GM10266 (cell line): ENCODE measurements at regions not wholly inside any gene's neighbourhood (a gene's known extent, or its start where the extent isn't known, plus 50 kb on each side); places are given as distances from the start of the nearest gene placed in this dataset.

ENCODE experiments used
- DNase-seq: peaks from one replicate; pipeline ENCODE4 v3.0.0; 2012; ENCODE audit errors: extremely low spot score
- TF ChIP-seq, protein P1 (sequence below): IDR thresholded peaks from 2 replicates; pipeline ENCODE4 v1.5.1; 2012; ENCODE audit warnings: mild to moderate bottlenecking, low read depth; ENCODE audit not compliant: control insufficient read depth, insufficient read depth; ENCODE audit errors: missing control alignments

DNA sequence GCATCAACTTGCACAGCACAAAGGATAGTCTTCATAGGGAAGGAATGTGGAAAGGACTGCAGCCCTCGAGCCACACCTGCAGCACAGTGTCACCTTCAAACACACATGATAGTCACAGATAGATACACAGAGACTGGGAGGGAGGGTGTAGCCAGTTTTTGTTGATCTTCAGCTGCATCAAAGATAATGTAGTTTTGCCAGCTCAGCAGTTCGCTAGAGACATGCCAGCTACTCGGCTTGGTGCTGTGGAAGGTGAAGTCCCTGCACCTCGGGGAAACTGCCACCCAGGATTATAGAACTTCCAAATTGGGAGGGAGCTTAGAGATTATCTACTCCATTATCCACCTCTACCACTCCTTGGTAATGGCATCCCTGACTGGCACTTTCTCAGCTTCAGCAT is 92.9 kb upstream of the PAK3 start:
- TF ChIP-seq, protein P1, sequence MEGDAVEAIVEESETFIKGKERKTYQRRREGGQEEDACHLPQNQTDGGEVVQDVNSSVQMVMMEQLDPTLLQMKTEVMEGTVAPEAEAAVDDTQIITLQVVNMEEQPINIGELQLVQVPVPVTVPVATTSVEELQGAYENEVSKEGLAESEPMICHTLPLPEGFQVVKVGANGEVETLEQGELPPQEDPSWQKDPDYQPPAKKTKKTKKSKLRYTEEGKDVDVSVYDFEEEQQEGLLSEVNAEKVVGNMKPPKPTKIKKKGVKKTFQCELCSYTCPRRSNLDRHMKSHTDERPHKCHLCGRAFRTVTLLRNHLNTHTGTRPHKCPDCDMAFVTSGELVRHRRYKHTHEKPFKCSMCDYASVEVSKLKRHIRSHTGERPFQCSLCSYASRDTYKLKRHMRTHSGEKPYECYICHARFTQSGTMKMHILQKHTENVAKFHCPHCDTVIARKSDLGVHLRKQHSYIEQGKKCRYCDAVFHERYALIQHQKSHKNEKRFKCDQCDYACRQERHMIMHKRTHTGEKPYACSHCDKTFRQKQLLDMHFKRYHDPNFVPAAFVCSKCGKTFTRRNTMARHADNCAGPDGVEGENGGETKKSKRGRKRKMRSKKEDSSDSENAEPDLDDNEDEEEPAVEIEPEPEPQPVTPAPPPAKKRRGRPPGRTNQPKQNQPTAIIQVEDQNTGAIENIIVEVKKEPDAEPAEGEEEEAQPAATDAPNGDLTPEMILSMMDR: no peak
- no peak for DNase-seq

DNA sequence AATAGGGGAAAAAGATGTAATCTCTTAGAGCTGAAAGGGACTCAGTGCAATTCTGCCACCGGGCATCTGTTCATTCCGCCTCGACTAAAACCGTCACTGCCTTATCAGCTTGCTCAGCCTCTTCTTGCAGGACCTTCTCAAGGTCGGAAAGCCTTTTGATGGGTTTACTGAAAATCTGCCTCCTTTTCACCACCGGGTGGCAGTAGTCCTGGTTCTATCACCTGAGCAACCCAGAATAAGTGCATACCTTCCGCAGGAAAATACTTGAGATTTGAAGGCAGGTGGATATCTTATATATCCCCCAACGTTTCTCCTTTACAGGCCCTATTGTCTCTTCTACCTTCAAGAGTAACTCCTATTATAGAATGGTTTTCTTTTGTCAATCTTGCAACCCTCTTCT is 103.4 kb upstream of the PAK3 start:
- peak; percentile 10 for DNase-seq

DNA sequence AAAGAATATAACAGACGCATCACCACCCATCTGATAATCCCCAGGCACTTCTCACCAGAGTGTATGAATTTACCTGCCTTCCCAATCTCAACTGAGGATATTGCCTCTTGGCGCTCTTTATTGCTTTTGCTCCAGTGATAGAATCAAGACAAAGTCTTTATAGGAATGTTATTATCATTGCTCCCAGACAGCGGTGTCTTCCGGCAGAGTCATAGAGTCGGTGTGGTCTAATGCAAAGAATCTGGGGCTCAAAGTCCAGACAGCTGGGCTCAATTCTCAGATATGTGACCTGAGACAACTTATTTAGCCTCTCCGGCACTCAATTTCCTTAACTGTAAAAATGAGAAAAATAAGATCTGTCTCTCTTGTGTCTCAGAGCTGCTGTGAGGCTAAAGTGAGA is 106.1 kb upstream of the PAK3 start:
- no peak for DNase-seq
- TF ChIP-seq, protein P1: no peak

More for the DNA sequence above, 103.4 kb upstream of the PAK3 start:
- TF ChIP-seq, protein P1: peak; percentile 21

DNA sequence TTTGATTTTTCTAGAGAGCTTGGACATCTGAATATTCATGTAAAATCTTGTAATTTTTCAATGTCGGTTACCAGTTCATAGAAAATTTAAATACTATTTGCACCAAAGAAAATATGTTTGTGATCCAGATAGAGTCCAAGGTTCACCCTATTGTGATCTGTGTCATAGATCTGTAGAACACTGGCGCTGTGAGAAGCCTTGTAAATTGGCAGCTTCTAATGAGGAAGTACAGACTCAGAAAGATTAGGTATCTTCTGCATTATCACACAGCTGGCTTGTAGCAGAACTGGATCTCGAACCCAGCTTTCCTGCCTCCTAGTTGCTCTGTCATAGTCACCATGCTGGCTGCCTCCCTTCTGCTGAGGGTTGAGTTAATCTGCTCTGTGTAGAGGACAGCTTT is 106.5 kb upstream of the PAK3 start:
- TF ChIP-seq, protein P1: no peak
- no peak for DNase-seq

- no peak for DNase-seq
- TF ChIP-seq, protein P1: no peak
These were observed 108.7 kb upstream of the PAK3 start for GRCh38 chrX:110987292-110987691.

GRCh38 chrX:110985470-110985869 is 110.5 kb upstream of the PAK3 start:
- DNase-seq: no peak
- TF ChIP-seq, protein P1: no peak

DNA sequence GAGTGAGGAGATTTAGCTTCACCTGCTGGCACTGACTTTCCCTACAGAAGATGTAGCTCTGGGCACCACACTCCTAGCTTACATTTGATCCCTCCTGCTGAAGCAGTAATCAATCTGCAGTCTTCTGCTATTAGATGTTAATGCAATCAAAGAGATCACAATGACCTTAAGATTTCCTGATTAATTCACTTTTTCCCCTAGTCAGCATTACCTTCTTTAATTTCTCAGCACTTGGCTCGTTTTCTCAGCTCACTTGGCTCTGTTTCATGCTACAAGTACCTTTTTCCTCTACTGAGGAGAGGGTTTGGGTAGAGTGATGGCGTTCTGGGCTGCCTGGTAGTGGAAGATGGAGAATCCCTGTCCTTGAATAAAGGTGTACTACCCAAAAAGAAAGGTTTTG is 113.0 kb upstream of the PAK3 start:
- no peak for DNase-seq
- TF ChIP-seq, protein P1: no peak
